ENCODE measurements at regions not wholly inside any gene's neighbourhood (a gene's known extent, or its start where the extent isn't known, plus 50 kb on each side); places are given as distances from the start of the nearest gene placed in this dataset.

DNA sequence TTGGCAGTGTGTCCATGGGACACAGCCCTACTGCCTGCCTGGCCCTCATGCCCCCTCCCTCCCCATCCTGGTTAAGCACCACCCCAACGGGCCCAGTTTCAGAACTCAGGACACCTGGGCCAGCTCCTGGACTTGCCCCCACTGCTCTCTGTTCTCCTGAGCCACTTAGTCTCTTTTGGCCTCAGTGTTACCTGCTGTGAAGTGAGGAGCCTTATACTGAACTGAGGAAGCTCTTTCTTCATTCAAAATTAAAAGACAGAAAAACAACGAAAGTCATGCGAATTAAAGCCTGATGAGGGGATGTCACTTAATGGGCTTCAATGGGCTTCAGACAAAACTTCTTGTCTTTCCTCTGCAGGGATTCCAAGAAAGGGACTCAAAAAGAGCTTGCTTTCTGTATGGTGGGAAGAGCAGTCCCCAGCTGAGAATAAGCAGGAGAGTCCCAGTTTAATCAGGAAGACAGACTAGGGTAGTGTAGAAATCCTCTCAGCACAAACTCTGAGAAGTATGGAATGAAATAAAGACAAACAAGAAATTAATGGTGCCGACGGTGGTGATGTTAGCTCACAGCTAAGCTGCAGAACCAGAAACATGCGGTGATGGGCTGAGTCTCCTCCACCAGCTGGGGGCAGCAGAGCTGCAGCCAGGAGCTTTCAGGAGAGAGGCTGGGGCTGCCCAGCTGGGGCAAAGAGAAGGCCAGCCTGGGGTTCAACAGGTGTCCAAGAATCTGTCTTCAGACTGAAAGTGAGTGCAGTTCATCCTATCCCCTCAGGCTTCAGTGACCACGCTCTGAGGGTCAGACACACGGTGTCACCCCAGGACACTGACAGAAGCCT is 101.0 kb downstream of the GGTLC2 start:
- TF ChIP-seq, protein P1, sequence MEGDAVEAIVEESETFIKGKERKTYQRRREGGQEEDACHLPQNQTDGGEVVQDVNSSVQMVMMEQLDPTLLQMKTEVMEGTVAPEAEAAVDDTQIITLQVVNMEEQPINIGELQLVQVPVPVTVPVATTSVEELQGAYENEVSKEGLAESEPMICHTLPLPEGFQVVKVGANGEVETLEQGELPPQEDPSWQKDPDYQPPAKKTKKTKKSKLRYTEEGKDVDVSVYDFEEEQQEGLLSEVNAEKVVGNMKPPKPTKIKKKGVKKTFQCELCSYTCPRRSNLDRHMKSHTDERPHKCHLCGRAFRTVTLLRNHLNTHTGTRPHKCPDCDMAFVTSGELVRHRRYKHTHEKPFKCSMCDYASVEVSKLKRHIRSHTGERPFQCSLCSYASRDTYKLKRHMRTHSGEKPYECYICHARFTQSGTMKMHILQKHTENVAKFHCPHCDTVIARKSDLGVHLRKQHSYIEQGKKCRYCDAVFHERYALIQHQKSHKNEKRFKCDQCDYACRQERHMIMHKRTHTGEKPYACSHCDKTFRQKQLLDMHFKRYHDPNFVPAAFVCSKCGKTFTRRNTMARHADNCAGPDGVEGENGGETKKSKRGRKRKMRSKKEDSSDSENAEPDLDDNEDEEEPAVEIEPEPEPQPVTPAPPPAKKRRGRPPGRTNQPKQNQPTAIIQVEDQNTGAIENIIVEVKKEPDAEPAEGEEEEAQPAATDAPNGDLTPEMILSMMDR (IDR thresholded peaks at IDR 0.05): peak; percentile 30 to 63 (median 46)
- no peak for TF ChIP-seq POLR2A (IDR thresholded peaks at IDR 0.05)

Measured in adrenal gland (tissue), 5 donors.